ENCODE measurements at regions not wholly inside any gene's neighbourhood (a gene's known extent, or its start where the extent isn't known, plus 50 kb on each side); places are given as distances from the start of the nearest gene placed in this dataset.

DNA sequence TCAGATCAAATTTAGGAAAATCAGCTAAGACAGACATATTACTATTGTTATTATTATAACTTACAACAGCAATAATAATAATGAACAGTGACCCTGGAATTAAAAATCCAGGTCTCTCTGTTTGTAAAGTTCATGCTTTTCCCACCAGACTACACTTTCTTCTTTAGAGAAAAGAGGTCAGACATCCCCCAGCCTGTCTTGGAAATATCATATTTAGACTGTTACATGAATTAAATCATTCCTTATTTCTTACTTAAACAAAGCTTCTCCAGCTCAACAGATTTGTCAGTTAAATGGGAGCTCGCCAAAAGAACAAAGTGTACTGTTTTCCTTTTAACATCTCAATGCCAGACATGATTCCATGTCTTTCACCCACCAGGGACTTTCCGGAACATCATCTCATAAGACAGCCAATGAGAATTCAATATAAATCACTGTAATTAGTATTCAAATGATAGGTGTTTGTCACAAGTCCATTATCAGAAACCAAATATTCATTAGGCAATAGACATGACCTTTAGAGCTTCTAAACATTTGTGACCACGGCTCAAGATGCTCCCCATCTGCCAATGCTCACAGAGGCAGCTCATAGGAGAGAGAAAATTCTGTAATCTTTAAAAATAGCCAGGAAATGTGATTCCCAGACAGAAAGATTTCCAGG is 351.9 kb downstream of the ENC1 start:
- no peaks in the 10 kb centered on the region for H3K36me3 Mint-ChIP-seq (ENCODE audit: low read depth)

DNA sequence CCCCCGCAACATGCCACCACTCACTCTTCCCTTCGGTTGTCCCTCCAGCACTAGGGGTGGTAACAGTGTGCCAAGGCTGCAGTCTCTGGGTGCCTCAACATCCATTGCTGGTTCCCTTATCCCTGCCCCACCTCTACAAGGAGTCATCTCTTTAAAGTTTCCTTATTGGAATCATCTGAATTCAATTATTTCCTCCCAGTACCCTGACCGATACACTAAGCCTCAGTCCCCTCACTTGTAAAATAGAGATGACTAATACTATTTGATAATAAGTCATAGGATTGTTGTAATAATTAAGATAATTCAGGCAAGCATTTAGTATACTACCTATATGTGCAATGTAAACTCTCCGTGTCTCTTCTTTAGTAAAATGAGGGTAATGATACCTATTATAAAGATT is 352.5 kb downstream of the ENC1 start:
- no peaks in the 10 kb centered on the region for H3K4me1 Mint-ChIP-seq (ENCODE audit: low read depth)
- H3K4me3 Mint-ChIP-seq, result no peak overlapping the region
- no peaks in the 10 kb centered on the region for H3K36me3 Mint-ChIP-seq (ENCODE audit: low read depth)
- H3K27me3 Mint-ChIP-seq, result peaks cover 46% of the 10 kb centered on the region
- no peaks in the 10 kb centered on the region for H3K9me3 Mint-ChIP-seq
- H3K27ac Mint-ChIP-seq, result no peak overlapping the region

More for the DNA sequence above, 351.9 kb downstream of the ENC1 start:
- no peak overlapping the region for H3K27ac Mint-ChIP-seq
- peaks cover 46% of the 10 kb centered on the region for H3K27me3 Mint-ChIP-seq
- H3K9me3 Mint-ChIP-seq, result no peaks in the 10 kb centered on the region
- no peak overlapping the region for H3K4me3 Mint-ChIP-seq
- H3K4me1 Mint-ChIP-seq (ENCODE audit: low read depth), result no peaks in the 10 kb centered on the region

GRCh38 chr5:74286734-74287695 is 353.5 kb downstream of the ENC1 start:
- Mint-ChIP-seq H3K9me3 (no peaks in the 10 kb centered on the region), H3K4me1 (ENCODE audit: low read depth) (no peaks in the 10 kb centered on the region), H3K4me3 (no peak overlapping the region), H3K36me3 (ENCODE audit: low read depth) (no peaks in the 10 kb centered on the region), H3K27ac (no peak overlapping the region), H3K27me3 (peaks cover 46% of the 10 kb centered on the region)

DNA sequence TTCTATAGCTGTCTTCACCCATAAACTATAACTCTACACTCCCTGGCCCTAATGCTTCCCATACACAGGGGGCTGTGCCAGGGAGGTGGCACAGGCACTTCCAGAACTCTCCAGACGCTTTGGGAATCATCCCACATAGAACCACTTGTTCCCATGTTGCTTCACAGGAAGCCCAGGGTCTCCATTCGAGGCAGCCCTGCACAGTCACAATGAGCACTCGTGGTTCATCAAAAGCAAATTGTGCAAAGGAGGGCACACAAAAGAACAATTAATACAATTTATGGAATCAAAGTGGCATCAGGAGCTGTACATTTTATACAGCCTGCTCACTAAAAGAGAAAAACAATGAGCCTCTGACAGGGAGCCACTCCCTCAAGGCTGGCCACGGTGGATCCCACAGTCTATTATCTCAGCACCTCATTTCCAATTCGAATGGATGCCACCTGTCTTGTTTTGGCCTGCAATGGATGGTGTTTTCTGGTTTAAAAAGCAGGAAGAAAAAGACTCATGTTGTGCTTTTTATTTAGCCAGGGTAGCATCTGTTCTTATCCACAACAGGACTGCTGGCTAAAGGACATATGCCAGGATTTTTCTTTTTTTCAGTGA is 354.8 kb downstream of the ENC1 start:
- Mint-ChIP-seq H3K36me3 (ENCODE audit: low read depth) (no peaks in the 10 kb centered on the region), H3K27me3 (peaks cover 43% of the 10 kb centered on the region), H3K9me3 (no peaks in the 10 kb centered on the region), H3K27ac (no peak overlapping the region), H3K4me1 (ENCODE audit: low read depth) (no peaks in the 10 kb centered on the region), H3K4me3 (no peak overlapping the region)

GRCh38 chr5:74282490-74282889 is 358.0 kb downstream of the ENC1 start:
- Mint-ChIP-seq H3K36me3 (ENCODE audit: low read depth) (no peaks in the 10 kb centered on the region), H3K27ac (no peak overlapping the region), H3K4me1 (ENCODE audit: low read depth) (no peaks in the 10 kb centered on the region), H3K27me3 (peaks cover 29% of the 10 kb centered on the region), H3K9me3 (no peaks in the 10 kb centered on the region), H3K4me3 (no peak overlapping the region)

- H3K4me3 Mint-ChIP-seq, result no peak overlapping the region
- no peaks in the 10 kb centered on the region for H3K36me3 Mint-ChIP-seq (ENCODE audit: low read depth)
- H3K27me3 Mint-ChIP-seq, result peaks cover 38% of the 10 kb centered on the region
- no peak overlapping the region for H3K27ac Mint-ChIP-seq
- no peaks in the 10 kb centered on the region for H3K9me3 Mint-ChIP-seq
- no peaks in the 10 kb centered on the region for H3K4me1 Mint-ChIP-seq (ENCODE audit: low read depth)
These were observed 359.4 kb downstream of the ENC1 start for GRCh38 chr5:74281166-74281565.

DNA sequence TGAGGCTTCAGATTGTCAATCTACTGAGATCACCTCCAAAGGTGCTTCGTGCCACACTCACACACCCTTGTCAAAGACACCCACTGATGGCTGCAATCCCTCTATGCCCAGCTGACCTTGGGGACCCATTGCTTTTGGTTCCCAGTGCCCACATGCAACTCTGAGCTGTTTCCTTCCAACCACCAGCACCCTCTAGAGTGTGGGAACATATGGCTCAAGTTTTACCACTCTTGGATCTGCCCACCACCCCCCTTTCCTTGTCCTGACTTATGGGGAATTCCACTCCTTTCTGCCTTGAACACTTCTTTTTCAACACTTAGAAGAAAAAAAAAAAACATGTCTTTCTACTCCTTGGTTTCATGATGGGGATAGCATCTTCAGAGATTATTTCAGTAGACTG is 360.2 kb downstream of the ENC1 start:
- Mint-ChIP-seq H3K36me3 (ENCODE audit: low read depth) (no peaks in the 10 kb centered on the region), H3K27me3 (peaks cover 35% of the 10 kb centered on the region), H3K4me3 (no peak overlapping the region), H3K9me3 (no peaks in the 10 kb centered on the region), H3K4me1 (ENCODE audit: low read depth) (no peaks in the 10 kb centered on the region), H3K27ac (no peak overlapping the region)

- no peaks in the 10 kb centered on the region for H3K36me3 Mint-ChIP-seq (ENCODE audit: low read depth)
- no peak overlapping the region for H3K27ac Mint-ChIP-seq
- H3K4me1 Mint-ChIP-seq (ENCODE audit: low read depth), result no peaks in the 10 kb centered on the region
- no peaks in the 10 kb centered on the region for H3K9me3 Mint-ChIP-seq
- no peak overlapping the region for H3K4me3 Mint-ChIP-seq
- H3K27me3 Mint-ChIP-seq, result peaks cover 28% of the 10 kb centered on the region
These were observed 361.3 kb downstream of the ENC1 start for GRCh38 chr5:74279244-74279643.

- Mint-ChIP-seq H3K4me3 (no peak overlapping the region), H3K9me3 (no peaks in the 10 kb centered on the region), H3K4me1 (ENCODE audit: low read depth) (no peaks in the 10 kb centered on the region), H3K27ac (no peak overlapping the region), H3K36me3 (ENCODE audit: low read depth) (no peaks in the 10 kb centered on the region), H3K27me3 (peaks cover 22% of the 10 kb centered on the region)
These were observed 363.1 kb downstream of the ENC1 start for GRCh38 chr5:74277418-74277817.

- no peaks in the 10 kb centered on the region for H3K4me1 Mint-ChIP-seq (ENCODE audit: low read depth)
- H3K27ac Mint-ChIP-seq, result no peak overlapping the region
- no peaks in the 10 kb centered on the region for H3K36me3 Mint-ChIP-seq (ENCODE audit: low read depth)
- H3K27me3 Mint-ChIP-seq, result peaks cover 26% of the 10 kb centered on the region
- no peaks in the 10 kb centered on the region for H3K9me3 Mint-ChIP-seq
- H3K4me3 Mint-ChIP-seq, result no peak overlapping the region
These were observed 365.1 kb downstream of the ENC1 start for GRCh38 chr5:74275171-74275992.

- peaks cover 30% of the 10 kb centered on the region for H3K27me3 Mint-ChIP-seq
These were observed 366.2 kb downstream of the ENC1 start for GRCh38 chr5:74274326-74274725.

DNA sequence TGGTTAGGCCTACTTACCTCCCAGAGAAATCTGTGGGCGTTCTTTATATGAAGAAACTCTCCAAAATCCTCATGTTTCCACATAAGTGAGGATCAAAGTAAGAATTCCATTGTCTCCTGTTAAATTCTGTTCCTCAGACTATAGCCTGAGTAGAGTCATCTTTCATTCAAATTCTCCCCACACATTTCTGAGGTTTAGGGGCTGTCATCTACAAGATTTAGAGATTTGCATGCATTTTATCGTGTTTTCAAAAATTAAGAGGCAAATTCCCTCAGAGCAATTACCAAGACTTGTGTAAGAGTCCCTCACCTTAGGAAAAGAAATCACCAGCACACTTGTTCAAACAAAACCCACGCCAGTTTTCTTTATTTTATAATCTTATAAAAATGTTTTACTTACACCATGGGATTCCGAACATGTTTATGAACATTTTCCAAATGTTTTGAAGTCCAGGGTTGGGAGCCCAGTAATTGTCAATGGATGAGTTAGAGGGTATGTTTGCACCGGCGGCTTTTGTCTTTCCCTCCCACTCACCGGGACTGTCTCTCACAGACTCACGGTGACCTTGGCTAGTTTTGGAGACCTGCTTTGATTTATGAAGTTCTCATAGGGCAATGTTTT is 367.6 kb downstream of the ENC1 start:
- Mint-ChIP-seq H3K27me3 (peaks cover 21% of the 10 kb centered on the region), H3K36me3 (ENCODE audit: low read depth) (no peaks in the 10 kb centered on the region), H3K4me3 (no peak overlapping the region), H3K27ac (no peak overlapping the region), H3K9me3 (no peaks in the 10 kb centered on the region), H3K4me1 (ENCODE audit: low read depth) (no peaks in the 10 kb centered on the region)

More at GRCh38 chr5:74274326-74274725, 366.2 kb downstream of the ENC1 start:
- H3K36me3 Mint-ChIP-seq (ENCODE audit: low read depth), result no peaks in the 10 kb centered on the region
- no peaks in the 10 kb centered on the region for H3K9me3 Mint-ChIP-seq
- no peak overlapping the region for H3K4me3 Mint-ChIP-seq
- no peak overlapping the region for H3K27ac Mint-ChIP-seq
- H3K4me1 Mint-ChIP-seq (ENCODE audit: low read depth), result no peaks in the 10 kb centered on the region

DNA sequence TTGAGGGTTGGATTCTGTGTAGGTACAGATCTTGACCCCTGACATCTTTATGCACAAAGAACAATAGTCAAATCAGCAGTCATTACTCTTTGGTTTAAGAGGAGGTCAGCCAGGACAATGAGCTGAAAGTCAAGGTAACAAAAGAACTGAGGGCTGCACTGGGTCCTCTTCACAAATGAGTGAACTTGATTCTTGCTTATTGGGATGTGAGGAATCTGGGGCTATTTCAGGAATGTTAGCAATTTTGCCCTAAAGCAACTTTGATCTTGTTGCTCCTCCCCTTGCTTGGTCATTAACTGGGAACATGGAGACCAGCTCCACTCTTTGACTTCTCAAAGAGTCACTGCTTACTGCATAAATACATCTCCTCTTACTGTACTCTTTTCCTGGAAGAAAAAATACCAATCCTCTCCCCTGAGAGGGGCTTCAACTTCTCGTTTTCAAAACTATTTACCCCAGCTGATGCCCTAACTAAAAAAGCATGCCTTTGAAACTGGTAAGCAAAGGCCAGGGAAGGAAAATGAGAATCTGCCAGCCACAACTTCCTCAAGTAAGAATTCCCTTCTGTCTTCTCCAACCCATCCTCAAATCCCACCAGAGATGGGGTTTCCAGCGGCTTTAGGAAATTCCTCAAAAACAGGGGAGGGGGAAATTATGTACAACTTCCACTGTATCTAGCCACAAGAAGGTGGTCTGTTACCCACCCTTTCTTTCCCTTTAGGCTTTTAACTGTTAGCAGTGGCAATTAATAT is 368.3 kb downstream of the ENC1 start:
- Mint-ChIP-seq H3K4me3 (no peak overlapping the region), H3K4me1 (ENCODE audit: low read depth) (no peaks in the 10 kb centered on the region), H3K27ac (no peak overlapping the region), H3K36me3 (ENCODE audit: low read depth) (no peaks in the 10 kb centered on the region), H3K9me3 (no peaks in the 10 kb centered on the region), H3K27me3 (peaks cover 15% of the 10 kb centered on the region)

DNA sequence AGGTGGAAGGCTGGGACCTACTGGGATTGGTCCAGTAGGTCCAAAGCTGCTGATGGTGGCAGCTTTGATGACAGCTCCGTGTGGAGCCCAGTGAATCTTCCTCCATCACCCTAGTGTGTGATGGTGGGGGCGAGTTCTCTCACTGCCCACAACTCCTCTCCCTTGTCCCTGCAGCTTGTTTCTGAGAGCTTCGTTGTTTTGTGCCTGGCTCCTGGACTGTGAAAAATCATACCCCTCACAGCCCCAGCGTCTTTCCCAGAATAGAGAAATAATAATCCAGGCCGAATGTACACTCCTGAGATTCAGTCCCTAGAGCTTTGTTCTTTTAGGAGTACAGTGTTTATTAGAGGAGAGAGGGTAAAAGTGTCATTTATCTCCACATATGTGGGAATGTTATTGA is 372.2 kb downstream of the ENC1 start:
- peaks cover 7% of the 10 kb centered on the region for H3K27me3 Mint-ChIP-seq
- no peaks in the 10 kb centered on the region for H3K4me1 Mint-ChIP-seq (ENCODE audit: low read depth)
- no peaks in the 10 kb centered on the region for H3K9me3 Mint-ChIP-seq
- H3K27ac Mint-ChIP-seq, result no peak overlapping the region
- no peak overlapping the region for H3K4me3 Mint-ChIP-seq
- no peaks in the 10 kb centered on the region for H3K36me3 Mint-ChIP-seq (ENCODE audit: low read depth)

Measured in stimulated activated naive CD8-positive, alpha-beta T cell treated with anti-CD3 and anti-CD28 coated beads, Interleukin-15, Interleukin-2, amounts not matched to agents 100 ng/mL and 50 ng/mL, for 24 hours (primary cell).